Peyer's patch (tissue), 4 donors: ENCODE measurements at regions not wholly inside any gene's neighbourhood (a gene's known extent, or its start where the extent isn't known, plus 50 kb on each side); places are given as distances from the start of the nearest gene placed in this dataset.

Experiments
- DNase-seq, 3 donors: peaks; one replicate each; pipeline ENCODE4 v3.0.0-alpha.2; 2017 to 2019
- H3K27ac ChIP-seq, 4 donors: fragments of 200-600 bp; sonication (generic); one replicate each; pipeline ENCODE4 v1.5.1; 2016 to 2019
- H3K27me3 ChIP-seq, 2 donors: fragments of 200-600 bp; sonication (generic); one replicate each; pipeline ENCODE4 v1.5.1; 2019
- H3K36me3 ChIP-seq, 3 donors: fragments of 200-600 bp; sonication (generic); one replicate each; pipeline ENCODE4 v1.5.1; 2016 to 2019
- H3K4me1 ChIP-seq, 4 donors: fragments of 200-600 bp; sonication (generic); one replicate each; pipeline ENCODE4 v1.5.1; 2016 to 2019
- H3K4me3 ChIP-seq, 4 donors: fragments of 200-600 bp; sonication (generic); 1 replicate in 3 of 4; 2 replicates in 1 of 4; pipeline ENCODE4 v1.5.1; 2016 to 2019; ENCODE audit warnings: mild to moderate bottlenecking in 1 of 4
- H3K9me3 ChIP-seq, 4 donors: fragments of 200-600 bp; sonication (generic); one replicate each; pipeline ENCODE4 v1.5.1; 2016 to 2019; ENCODE audit warnings: mild to moderate bottlenecking in 1 of 4
- POLR2A ChIP-seq, 2 donors: fragments of 450-650 bp; IDR thresholded peaks; one replicate each; pipeline ENCODE4 v1.5.1; 2017; ENCODE audit warnings: antibody characterized with exemption in 2 of 2, mild to moderate bottlenecking in 2 of 2, moderate library complexity in 2 of 2
- TF ChIP-seq, protein P1 (sequence below), 6 experiments: fragments of 450-650 bp in 4 of 6; fragments of 200-600 bp in 2 of 6; sonication (generic) in 1 of 6; IDR thresholded peaks; one replicate each; pipeline ENCODE4 v1.5.1; 2017 to 2019; ENCODE audit warnings: antibody characterized with exemption in 6 of 6, mild to moderate bottlenecking in 3 of 6, moderate library complexity in 1 of 6

DNA sequence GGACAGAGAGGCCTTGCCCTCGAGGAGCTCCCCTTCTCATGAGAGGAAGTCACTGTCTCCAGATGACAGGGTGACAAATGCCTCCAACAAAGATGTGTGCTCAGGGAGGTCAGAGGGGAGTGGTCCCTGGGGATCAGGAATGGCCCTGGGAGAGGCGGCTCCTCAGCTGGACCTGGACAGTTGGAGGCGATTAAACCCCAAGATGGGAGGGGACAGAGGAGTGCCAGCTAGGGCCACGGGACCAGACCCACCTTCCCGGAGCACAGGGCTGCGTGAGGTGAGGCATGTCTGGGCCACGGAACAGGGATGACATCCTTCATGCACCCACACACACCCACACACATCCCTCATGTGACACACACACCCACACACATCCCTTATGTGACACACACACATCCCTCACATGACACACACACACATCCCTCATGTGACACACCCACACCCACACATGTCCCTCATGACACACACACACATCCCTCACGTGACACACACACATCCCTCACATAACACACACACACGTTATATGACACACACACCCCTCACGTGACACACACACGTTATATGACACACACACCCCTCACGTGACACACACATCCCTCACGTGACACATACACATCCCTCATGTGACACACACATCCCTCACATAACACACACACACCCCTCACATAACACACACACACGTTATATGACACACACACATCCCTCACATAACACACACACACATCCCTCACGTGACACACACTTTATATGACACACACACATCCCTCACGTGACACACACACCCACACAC is 57.4 kb upstream of the SLCO4A1 start:
- DNase-seq, result no peak
- peaks cover 0 to 8% of the 10 kb centered on the region in 2 donors for H3K27me3 ChIP-seq

DNA sequence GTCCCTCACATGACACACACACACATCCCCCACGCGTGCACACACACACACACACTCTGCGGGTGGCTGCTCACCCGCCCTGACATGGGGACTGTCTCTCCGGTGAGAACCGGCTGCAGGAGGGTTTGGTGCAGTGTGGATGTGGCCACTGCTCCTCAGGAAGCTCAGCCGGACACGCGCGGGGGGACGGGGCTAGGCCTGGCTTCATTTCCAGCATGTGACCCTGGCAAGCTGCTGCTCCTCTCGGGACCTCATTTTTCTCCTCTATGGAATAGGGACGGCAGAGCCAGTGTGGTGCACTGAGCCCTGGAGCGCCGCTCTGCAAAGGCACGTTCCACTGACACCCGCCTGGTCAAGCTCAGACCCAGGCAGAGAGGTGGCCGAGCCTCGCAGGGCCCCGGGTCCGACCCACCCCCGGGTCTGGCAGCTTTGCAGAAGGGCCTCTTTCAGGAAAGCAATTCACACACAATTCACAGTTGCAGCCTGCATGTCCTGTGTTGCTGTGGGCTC is 56.8 kb upstream of the SLCO4A1 start:
- no peak for TF ChIP-seq POLR2A (IDR thresholded peaks at IDR 0.05)
- TF ChIP-seq, protein P1, sequence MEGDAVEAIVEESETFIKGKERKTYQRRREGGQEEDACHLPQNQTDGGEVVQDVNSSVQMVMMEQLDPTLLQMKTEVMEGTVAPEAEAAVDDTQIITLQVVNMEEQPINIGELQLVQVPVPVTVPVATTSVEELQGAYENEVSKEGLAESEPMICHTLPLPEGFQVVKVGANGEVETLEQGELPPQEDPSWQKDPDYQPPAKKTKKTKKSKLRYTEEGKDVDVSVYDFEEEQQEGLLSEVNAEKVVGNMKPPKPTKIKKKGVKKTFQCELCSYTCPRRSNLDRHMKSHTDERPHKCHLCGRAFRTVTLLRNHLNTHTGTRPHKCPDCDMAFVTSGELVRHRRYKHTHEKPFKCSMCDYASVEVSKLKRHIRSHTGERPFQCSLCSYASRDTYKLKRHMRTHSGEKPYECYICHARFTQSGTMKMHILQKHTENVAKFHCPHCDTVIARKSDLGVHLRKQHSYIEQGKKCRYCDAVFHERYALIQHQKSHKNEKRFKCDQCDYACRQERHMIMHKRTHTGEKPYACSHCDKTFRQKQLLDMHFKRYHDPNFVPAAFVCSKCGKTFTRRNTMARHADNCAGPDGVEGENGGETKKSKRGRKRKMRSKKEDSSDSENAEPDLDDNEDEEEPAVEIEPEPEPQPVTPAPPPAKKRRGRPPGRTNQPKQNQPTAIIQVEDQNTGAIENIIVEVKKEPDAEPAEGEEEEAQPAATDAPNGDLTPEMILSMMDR (IDR thresholded peaks at IDR 0.05), result no peak
- Histone ChIP-seq H3K4me1 (no peaks in the 10 kb centered on the region), H3K9me3 (no peaks in the 10 kb centered on the region), H3K4me3 (no peak overlapping the region), H3K27me3 (peaks cover 0 to 4% of the 10 kb centered on the region in 2 donors), H3K36me3 (no peaks in the 10 kb centered on the region), H3K27ac (no peak overlapping the region)
- DNase-seq, result no peak

More for the DNA sequence above, 57.4 kb upstream of the SLCO4A1 start:
- no peak overlapping the region for H3K27ac ChIP-seq
- H3K4me1 ChIP-seq, result no peaks in the 10 kb centered on the region
- no peaks in the 10 kb centered on the region for H3K36me3 ChIP-seq
- TF ChIP-seq POLR2A (IDR thresholded peaks at IDR 0.05), result no peak
- TF ChIP-seq, protein P1 (IDR thresholded peaks at IDR 0.05), result no peak
- no peak overlapping the region for H3K4me3 ChIP-seq
- H3K9me3 ChIP-seq, result no peaks in the 10 kb centered on the region

DNA sequence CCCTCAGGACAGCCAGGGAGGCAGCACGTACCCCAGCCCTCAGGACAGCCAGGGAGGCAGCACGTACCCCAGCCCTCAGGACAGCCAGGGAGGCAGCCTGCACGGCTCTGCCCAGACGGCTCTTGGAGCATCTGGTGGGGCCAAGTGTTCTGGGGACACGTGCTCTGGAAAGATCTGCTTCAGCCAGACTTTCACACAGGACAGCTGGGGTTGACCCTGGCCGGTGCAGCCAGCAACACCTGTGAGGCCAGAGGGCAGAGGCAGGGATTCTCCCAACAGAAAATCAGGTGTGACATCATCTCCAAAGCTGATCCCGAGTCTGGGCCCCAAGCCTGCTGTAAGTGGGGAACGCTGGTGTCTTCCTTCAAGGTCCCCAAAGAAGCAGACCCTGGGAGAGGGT is 55.5 kb upstream of the SLCO4A1 start:
- Histone ChIP-seq H3K4me1 (no peaks in the 10 kb centered on the region), H3K27ac (no peak overlapping the region), H3K9me3 (no peaks in the 10 kb centered on the region), H3K27me3 (no peaks in the 10 kb centered on the region), H3K36me3 (no peaks in the 10 kb centered on the region), H3K4me3 (no peak overlapping the region)
- no peak for DNase-seq
- TF ChIP-seq, protein P1 (IDR thresholded peaks at IDR 0.05), result no peak
- TF ChIP-seq POLR2A (IDR thresholded peaks at IDR 0.05), result no peak

DNA sequence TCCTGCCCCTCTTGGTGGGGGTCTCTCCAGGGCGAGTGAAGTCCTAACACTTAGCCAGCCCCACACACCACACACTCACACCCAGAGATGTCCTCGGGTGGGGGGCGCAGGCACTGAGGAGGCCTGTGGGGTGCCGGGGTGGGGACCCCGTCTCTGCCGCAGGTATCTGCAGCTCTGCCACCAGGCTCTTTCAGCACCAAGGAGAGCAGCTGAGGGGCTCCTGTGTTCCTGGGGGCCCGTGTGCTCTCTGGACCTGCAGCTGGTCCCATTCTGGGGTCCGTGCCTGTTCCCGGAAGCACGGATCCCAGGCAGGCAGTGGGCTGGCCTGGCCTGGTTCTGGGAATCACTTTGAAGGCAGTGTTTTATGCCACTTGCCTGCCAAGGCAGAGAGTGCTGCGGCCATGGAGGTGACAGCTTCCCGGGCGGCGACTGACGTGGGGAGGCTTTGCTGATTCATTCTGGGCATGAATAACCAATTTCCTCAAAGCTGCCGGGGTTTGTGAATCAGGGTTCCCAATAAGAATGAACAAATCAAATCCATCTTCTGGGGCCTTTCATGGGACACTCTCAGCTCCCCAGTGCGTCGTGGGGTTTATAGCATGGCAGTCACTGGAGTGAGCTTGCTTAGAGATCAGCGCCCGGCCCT is 54.4 kb upstream of the SLCO4A1 start:
- DNase-seq, result no peak
- TF ChIP-seq, protein P1 (IDR thresholded peaks at IDR 0.05), result no peak
- TF ChIP-seq POLR2A (IDR thresholded peaks at IDR 0.05), result no peak
- Histone ChIP-seq H3K9me3 (no peaks in the 10 kb centered on the region), H3K4me1 (no peaks in the 10 kb centered on the region), H3K27ac (no peak overlapping the region), H3K36me3 (no peaks in the 10 kb centered on the region), H3K27me3 (no peaks in the 10 kb centered on the region), H3K4me3 (no peak overlapping the region)

DNA sequence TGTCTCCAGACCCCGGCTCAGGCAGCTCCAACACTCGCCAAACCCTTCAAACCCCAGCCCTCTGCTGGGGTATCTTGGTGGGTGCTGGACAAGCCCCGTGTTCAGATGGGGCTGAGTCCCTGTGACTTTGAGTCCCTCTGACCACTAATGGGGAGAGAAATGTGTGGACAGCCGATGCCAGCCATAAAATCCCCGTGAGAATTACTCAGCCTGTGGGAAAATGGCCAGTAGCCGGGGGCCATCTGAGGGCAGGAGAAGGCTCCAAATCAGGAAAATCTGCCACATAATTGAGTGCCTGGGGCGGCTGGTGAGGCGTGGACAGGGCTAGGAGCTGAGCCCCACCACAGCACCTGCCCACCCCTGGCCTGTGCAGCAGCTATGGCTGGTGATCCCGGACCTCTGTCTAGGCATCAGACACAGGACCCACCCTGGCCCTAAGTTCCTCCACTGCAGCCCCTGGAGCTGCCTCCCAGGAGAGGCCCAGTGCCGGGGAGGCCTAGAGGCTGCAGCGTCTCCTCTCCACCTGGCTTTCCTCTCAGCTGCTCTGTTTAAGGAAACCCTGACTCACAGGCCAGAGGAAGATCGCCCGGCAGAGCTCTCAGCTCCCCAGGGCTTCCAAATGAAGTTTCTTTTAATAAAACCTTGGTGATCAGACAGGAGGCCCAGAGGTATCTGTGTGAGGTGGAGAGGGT is 53.7 kb upstream of the SLCO4A1 start:
- Histone ChIP-seq H3K27me3 (no peaks in the 10 kb centered on the region), H3K36me3 (no peaks in the 10 kb centered on the region)

More for the DNA sequence above, 53.7 kb upstream of the SLCO4A1 start:
- no peak for DNase-seq
- Histone ChIP-seq H3K4me3 (no peak overlapping the region), H3K9me3 (no peaks in the 10 kb centered on the region), H3K27ac (no peak overlapping the region), H3K4me1 (no peaks in the 10 kb centered on the region)
- TF ChIP-seq, protein P1 (IDR thresholded peaks at IDR 0.05), result no peak
- no peak for TF ChIP-seq POLR2A (IDR thresholded peaks at IDR 0.05)
